ENCODE measurements at regions not wholly inside any gene's neighbourhood (a gene's known extent, or its start where the extent isn't known, plus 50 kb on each side); places are given as distances from the start of the nearest gene placed in this dataset.

GRCh38 chr6:170000071-170000843 is 248.8 kb downstream of the ERMARD start:
- TF ChIP-seq CTCF (IDR thresholded peaks at IDR 0.05) (no peak), POLR2A (IDR thresholded peaks at IDR 0.05) (no peak)
